Neuronal stem cell (in vitro differentiated cells): ENCODE measurements at regions not wholly inside any gene's neighbourhood (a gene's known extent, or its start where the extent isn't known, plus 50 kb on each side); places are given as distances from the start of the nearest gene placed in this dataset.

ENCODE experiments used
- DNase-seq: peaks from one replicate; pipeline ENCODE4 v3.0.0-alpha.2; 2013; ENCODE audit warnings: low spot score
- H2AFZ ChIP-seq: one replicate; pipeline ENCODE4 v1.6.1; 2013; ENCODE audit warnings: mild to moderate bottlenecking, low read length, inconsistent platforms
- H2AK5ac ChIP-seq: 2 replicates; pipeline ENCODE4 v1.6.1; 2013; ENCODE audit warnings: low read depth, mild to moderate bottlenecking, inconsistent platforms, low read length, moderate library complexity, mixed read lengths
- H2BK120ac ChIP-seq: 2 replicates; pipeline ENCODE4 v1.6.1; 2013; ENCODE audit warnings: low read depth, mild to moderate bottlenecking, inconsistent platforms, low read length, moderate library complexity, mixed read lengths
- H2BK12ac ChIP-seq: one replicate; pipeline ENCODE4 v1.6.1; 2013; ENCODE audit warnings: low read length, inconsistent platforms
- H2BK15ac ChIP-seq: 2 replicates; pipeline ENCODE4 v1.6.1; 2013; ENCODE audit warnings: mild to moderate bottlenecking, low read length, inconsistent platforms, mixed read lengths
- H2BK5ac ChIP-seq: one replicate; pipeline ENCODE4 v1.6.1; 2013; ENCODE audit warnings: inconsistent platforms, mild to moderate bottlenecking, low read length, moderate library complexity
- H3K14ac ChIP-seq: one replicate; pipeline ENCODE4 v1.6.1; 2013; ENCODE audit warnings: low read length, inconsistent platforms
- H3K18ac ChIP-seq: 2 replicates; pipeline ENCODE4 v1.6.1; 2013; ENCODE audit warnings: low read length, inconsistent platforms
- H3K23ac ChIP-seq: 2 replicates; pipeline ENCODE4 v1.6.1; 2013; ENCODE audit warnings: low read depth, mild to moderate bottlenecking, mixed read lengths, low read length, inconsistent platforms; ENCODE audit not compliant: poor library complexity
- H3K27ac ChIP-seq: replicated peaks from 3 replicates; pipeline ENCODE4 v1.5.1; 2013; ENCODE audit warnings: low read length, inconsistent platforms
- H3K27me3 ChIP-seq, 3 experiments: 2 replicates each; pipeline ENCODE4 v1.6.1; 2013; ENCODE audit warnings: low read length in 3 of 3, mild to moderate bottlenecking in 2 of 3, inconsistent platforms in 1 of 3, low read depth in 1 of 3, mixed read lengths in 1 of 3, moderate library complexity in 1 of 3; ENCODE audit not compliant: control insufficient read depth in 3 of 3, insufficient read depth in 3 of 3
- H3K36me3 ChIP-seq, 2 donors: replicated peaks in 1 of 2; 2 replicates each; pipeline ENCODE4 v1.6.1; 2013; ENCODE audit warnings: low read length in 2 of 2; ENCODE audit not compliant: control insufficient read depth in 2 of 2, insufficient read depth in 2 of 2
- H3K4ac ChIP-seq: 2 replicates; pipeline ENCODE4 v1.6.1; 2013; ENCODE audit warnings: inconsistent platforms, mild to moderate bottlenecking, low read length, moderate library complexity
- H3K4me1 ChIP-seq, 2 donors: 1 replicate in 1 of 2; 2 replicates in 1 of 2; pipeline ENCODE4 v1.6.1; 2013; ENCODE audit warnings: low read length in 2 of 2, low read depth in 1 of 2; ENCODE audit not compliant: control insufficient read depth in 2 of 2, insufficient read depth in 1 of 2
- H3K4me2 ChIP-seq: one replicate; pipeline ENCODE4 v1.6.1; 2013; ENCODE audit warnings: mild to moderate bottlenecking, low read length, inconsistent platforms; ENCODE audit not compliant: insufficient read depth, poor library complexity, severe bottlenecking
- H3K4me3 ChIP-seq, 2 donors: 2 replicates each; pipeline ENCODE4 v1.5.1; 2013; ENCODE audit warnings: low read length in 2 of 2, mild to moderate bottlenecking in 2 of 2, inconsistent platforms in 1 of 2, moderate library complexity in 1 of 2
- H3K79me1 ChIP-seq: one replicate; pipeline ENCODE4 v1.6.1; 2013; ENCODE audit warnings: low read depth, mild to moderate bottlenecking, inconsistent platforms, low read length, moderate library complexity
- H3K9ac ChIP-seq: one replicate; pipeline ENCODE4 v1.6.1; 2013; ENCODE audit warnings: mild to moderate bottlenecking, low read depth, low read length, inconsistent platforms; ENCODE audit not compliant: poor library complexity
- H3K9me3 ChIP-seq, 2 donors: replicated peaks in 1 of 2; 2 replicates each; pipeline versions ENCODE3 to v1.6.1; 2013; ENCODE audit warnings: low read length in 2 of 2, mild to moderate bottlenecking in 2 of 2, inconsistent platforms in 1 of 2, low read depth in 1 of 2, mixed read lengths in 1 of 2, moderate library complexity in 1 of 2; ENCODE audit not compliant: control insufficient read depth in 2 of 2, insufficient read depth in 1 of 2
- H4K8ac ChIP-seq: one replicate; pipeline ENCODE4 v1.6.1; 2013; ENCODE audit warnings: low read depth, mild to moderate bottlenecking, inconsistent platforms, low read length, moderate library complexity
- H4K91ac ChIP-seq: one replicate; pipeline ENCODE4 v1.6.1; 2013; ENCODE audit warnings: low read length, low read depth, mild to moderate bottlenecking, inconsistent platforms; ENCODE audit not compliant: poor library complexity
- WGBS, 2 donors: extraction: QIAGEN DNeasy Blood & Tissue Kit; methylation state at CpG; one replicate each; pipeline ENCODE4 v1.1.7; 2013; ENCODE audit warnings: missing lambda C conversion rate in 2 of 2, mixed read lengths in 1 of 2; ENCODE audit not compliant: insufficient read length in 2 of 2, insufficient replicate concordance in 1 of 2; ENCODE audit errors: extremely low coverage in 2 of 2; 5-methylcytosine and 5-hydroxymethylcytosine counted together

DNA sequence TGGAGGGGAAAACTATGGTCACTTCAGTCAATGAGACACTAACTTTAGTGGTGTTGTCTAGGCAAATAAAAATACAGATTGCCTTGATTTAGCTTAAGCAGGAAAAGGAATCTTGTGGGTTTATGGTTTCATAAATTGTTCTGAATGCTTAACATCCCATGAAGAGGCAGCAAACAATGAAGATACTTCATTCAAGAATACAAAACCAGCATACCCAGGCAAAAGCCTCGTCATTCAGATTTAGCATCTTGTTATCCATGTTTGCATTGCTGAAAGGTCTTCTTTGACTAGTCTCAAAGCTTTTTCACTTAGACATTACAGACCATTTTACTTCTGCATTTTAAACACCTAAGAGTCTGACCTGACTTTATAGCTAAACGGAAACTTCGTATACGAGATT, 272.7 kb upstream of the FSHR start:
- Histone ChIP-seq H3K4ac (no peak overlapping the region), H2AFZ (no peak overlapping the region), H3K4me3 (no peak overlapping the region), H2BK12ac (no peak overlapping the region), H3K4me1 (no peaks in the 10 kb centered on the region), H2AK5ac (no peak overlapping the region), H3K4me2 (no peak overlapping the region), H3K9ac (no peak overlapping the region), H3K9me3 (no peaks in the 10 kb centered on the region), H3K79me1 (no peaks in the 10 kb centered on the region), H3K27ac (no peak overlapping the region), H3K23ac (no peak overlapping the region), H3K36me3 (no peaks in the 10 kb centered on the region), H4K8ac (no peak overlapping the region), H2BK5ac (no peak overlapping the region), H2BK120ac (no peak overlapping the region), H3K14ac (no peak overlapping the region), H3K18ac (no peak overlapping the region), H3K27me3 (no peaks in the 10 kb centered on the region), H2BK15ac (no peak overlapping the region), H4K91ac (no peak overlapping the region)
- no CpG with 5 or more reads among the region's 4 CpGs for WGBS, 2 donors
- DNase-seq = no peak

DNA sequence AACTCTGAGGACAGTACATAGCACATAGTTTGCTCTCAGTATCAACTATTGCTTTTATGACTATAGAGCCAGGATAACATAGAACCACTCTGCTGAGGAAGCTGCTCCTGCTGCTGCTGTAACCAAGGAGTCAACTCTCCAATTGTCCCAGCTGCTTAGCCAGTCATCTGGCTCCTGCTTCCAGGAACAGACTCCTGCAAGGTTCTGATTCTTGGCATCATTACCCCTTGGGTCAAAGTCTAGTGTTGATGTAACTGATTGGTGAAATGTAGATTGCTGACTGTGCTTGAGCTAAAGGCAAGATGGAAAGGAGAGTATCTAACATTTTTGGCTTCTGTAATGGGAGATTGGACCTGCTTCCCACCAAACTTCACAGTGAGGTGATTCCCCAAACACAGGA, 261.9 kb upstream of the FSHR start:
- no peak overlapping the region for H2BK120ac ChIP-seq
- no peak overlapping the region for H2BK5ac ChIP-seq
- no peak overlapping the region for H3K4me3 ChIP-seq
- H3K4me2 ChIP-seq = no peak overlapping the region
- no peak overlapping the region for H2BK15ac ChIP-seq
- no peak overlapping the region for H4K8ac ChIP-seq
- no peaks in the 10 kb centered on the region for H3K79me1 ChIP-seq
- no peak overlapping the region for H3K4ac ChIP-seq
- H3K4me1 ChIP-seq = no peaks in the 10 kb centered on the region
- no peak overlapping the region for H3K18ac ChIP-seq
- no peak overlapping the region for H3K14ac ChIP-seq
- H3K27me3 ChIP-seq = no peaks in the 10 kb centered on the region
- no peak overlapping the region for H3K9ac ChIP-seq
- no peak overlapping the region for H2AK5ac ChIP-seq
- no peak overlapping the region for H4K91ac ChIP-seq
- DNase-seq = no peak
- H3K9me3 ChIP-seq = no peaks in the 10 kb centered on the region
- H3K23ac ChIP-seq = no peak overlapping the region
- H3K36me3 ChIP-seq = no peaks in the 10 kb centered on the region
- no peak overlapping the region for H3K27ac ChIP-seq
- no peak overlapping the region for H2BK12ac ChIP-seq
- no peak overlapping the region for H2AFZ ChIP-seq

DNA sequence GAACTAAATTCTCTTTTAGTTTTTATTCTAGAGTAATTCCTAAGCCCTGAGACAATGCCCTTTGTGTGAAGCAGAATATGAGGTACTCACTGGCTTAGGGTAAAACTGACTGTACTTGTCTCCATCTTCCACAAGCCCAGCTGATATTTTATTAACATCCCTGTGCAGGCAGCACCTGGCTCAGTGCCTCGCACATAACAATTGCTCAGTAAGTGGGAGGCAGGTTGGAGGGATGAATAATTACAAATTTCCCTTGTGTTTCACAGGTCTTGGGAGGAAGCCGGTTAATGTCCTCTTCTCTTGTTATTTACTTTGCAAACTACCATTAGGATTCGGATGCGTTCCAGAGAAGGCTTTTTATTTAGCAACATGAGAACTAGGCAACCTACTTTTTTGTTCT, 249.8 kb upstream of the FSHR start:
- WGBS, 2 donors = no CpG with 5 or more reads among the region's 4 CpGs
- Histone ChIP-seq H2AFZ (no peak overlapping the region), H3K4me3 (no peak overlapping the region), H2BK12ac (no peak overlapping the region), H2AK5ac (no peak overlapping the region), H3K27ac (no peak overlapping the region), H3K4ac (no peak overlapping the region), H3K23ac (no peak overlapping the region), H3K9ac (no peak overlapping the region), H3K4me1 (peaks cover 0 to 4% of the 10 kb centered on the region in 2 donors), H3K27me3 (no peaks in the 10 kb centered on the region), H4K91ac (no peak overlapping the region), H2BK120ac (no peak overlapping the region), H2BK15ac (no peak overlapping the region), H3K79me1 (no peaks in the 10 kb centered on the region), H3K9me3 (no peaks in the 10 kb centered on the region), H2BK5ac (no peak overlapping the region), H3K4me2 (no peak overlapping the region), H3K14ac (no peak overlapping the region), H4K8ac (no peak overlapping the region), H3K18ac (no peak overlapping the region), H3K36me3 (no peaks in the 10 kb centered on the region)
- no peak for DNase-seq

DNA sequence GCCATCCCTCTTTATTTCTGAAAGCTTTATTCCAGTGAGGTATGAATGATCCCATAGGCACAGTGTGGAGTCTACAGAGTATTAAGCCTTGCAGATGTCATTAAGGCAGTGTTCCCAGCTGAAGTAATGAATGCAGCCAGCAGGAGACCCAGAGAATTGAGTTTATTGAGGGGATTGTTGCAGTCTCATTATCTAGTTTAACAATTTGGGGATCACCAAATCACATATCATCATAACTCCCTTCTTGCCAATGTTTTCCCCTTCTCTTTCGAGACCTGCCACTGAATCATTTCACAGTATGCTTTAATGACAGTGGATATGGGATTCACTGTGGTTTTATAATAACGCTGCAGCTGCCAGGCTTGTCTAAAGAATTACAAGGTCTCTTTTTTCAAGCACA, 249.3 kb upstream of the FSHR start:
- Histone ChIP-seq H2AFZ (no peak overlapping the region), H3K36me3 (no peaks in the 10 kb centered on the region), H3K4me2 (no peak overlapping the region), H3K4me3 (no peak overlapping the region), H3K9me3 (no peaks in the 10 kb centered on the region), H3K14ac (no peak overlapping the region), H4K8ac (no peak overlapping the region), H2BK15ac (no peak overlapping the region), H2BK12ac (no peak overlapping the region), H3K4me1 (peaks cover 0 to 4% of the 10 kb centered on the region in 2 donors), H2BK120ac (no peak overlapping the region), H3K18ac (no peak overlapping the region), H2BK5ac (no peak overlapping the region), H2AK5ac (no peak overlapping the region), H3K23ac (no peak overlapping the region), H3K4ac (no peak overlapping the region), H3K27ac (no peak overlapping the region), H3K27me3 (no peaks in the 10 kb centered on the region), H3K9ac (no peak overlapping the region), H3K79me1 (no peaks in the 10 kb centered on the region), H4K91ac (no peak overlapping the region)
- no peak for DNase-seq
- WGBS, 2 donors = no CpG with 5 or more reads among the region's 2 CpGs
